ENCODE measurements at regions not wholly inside any gene's neighbourhood (a gene's known extent, or its start where the extent isn't known, plus 50 kb on each side); places are given as distances from the start of the nearest gene placed in this dataset.

DNA sequence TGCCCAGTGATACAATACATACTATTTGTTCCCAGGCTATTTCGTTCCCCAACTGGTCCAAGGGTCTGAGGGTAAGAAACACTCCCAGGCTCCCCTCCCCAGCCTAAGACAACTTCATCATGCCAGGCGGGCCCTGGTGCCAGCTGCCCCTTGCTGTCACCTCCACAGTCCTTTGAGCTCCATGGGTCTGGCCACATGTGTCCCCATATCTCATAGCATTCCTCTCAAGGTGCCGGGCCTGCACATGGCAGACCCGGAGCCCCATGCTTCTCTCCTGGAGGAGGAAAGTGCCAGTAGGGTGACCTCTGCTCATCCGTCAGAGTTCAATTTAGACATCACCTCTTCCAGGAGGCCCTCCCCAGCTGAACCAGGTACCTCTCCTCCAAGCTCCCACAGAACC lies 120.5 kb downstream of the C5orf15 start:
- H3K9me3 ChIP-seq (ENCODE audit: control insufficient read depth, low read depth, low read length): no peaks in the 10 kb centered on the region
- no peak for DNase-seq (ENCODE audit: low read depth, low spot score)
- no peaks in the 10 kb centered on the region for H3K36me3 ChIP-seq (ENCODE audit: control insufficient read depth in 2 of 2, extremely low read depth in 1 of 2, insufficient read depth in 2 of 2, low read length in 2 of 2)
- peaks cover 54% of the 10 kb centered on the region for H3K27me3 ChIP-seq (ENCODE audit: control insufficient read depth, extremely low read depth, insufficient read depth, low read length)
- no peak overlapping the region for H2AFZ ChIP-seq (ENCODE audit: control insufficient read depth, low read length)
- no peak overlapping the region for H3K27ac ChIP-seq (ENCODE audit: control insufficient read depth, insufficient read depth, low read length)
- no peaks in the 10 kb centered on the region for H3K79me2 ChIP-seq (ENCODE audit: control insufficient read depth, insufficient read depth, low read length)
- FAIRE-seq: no peak
- peaks cover 3% of the 10 kb centered on the region for H3K9me1 ChIP-seq (ENCODE audit: control insufficient read depth, extremely low read depth, insufficient read depth, low read length)
- H3K9ac ChIP-seq (ENCODE audit: control insufficient read depth, extremely low read depth, insufficient read depth, low read length): no peak overlapping the region
- H3K4me1 ChIP-seq (ENCODE audit: control insufficient read depth, extremely low read depth, insufficient read depth, low read length): peaks cover 16% of the 10 kb centered on the region
- no peak overlapping the region for H3K4me3 ChIP-seq (ENCODE audit: control insufficient read depth in 2 of 3, extremely low read depth in 1 of 3, insufficient read depth in 2 of 3, low read depth in 1 of 3, low read length in 3 of 3)
- H4K20me1 ChIP-seq (ENCODE audit: control insufficient read depth, extremely low read depth, insufficient read depth, low read length): peaks cover 6% of the 10 kb centered on the region
- H3K4me2 ChIP-seq (ENCODE audit: control insufficient read depth, extremely low read depth, insufficient read depth, low read depth, low read length): no peak overlapping the region
- TF ChIP-seq, protein P1, sequence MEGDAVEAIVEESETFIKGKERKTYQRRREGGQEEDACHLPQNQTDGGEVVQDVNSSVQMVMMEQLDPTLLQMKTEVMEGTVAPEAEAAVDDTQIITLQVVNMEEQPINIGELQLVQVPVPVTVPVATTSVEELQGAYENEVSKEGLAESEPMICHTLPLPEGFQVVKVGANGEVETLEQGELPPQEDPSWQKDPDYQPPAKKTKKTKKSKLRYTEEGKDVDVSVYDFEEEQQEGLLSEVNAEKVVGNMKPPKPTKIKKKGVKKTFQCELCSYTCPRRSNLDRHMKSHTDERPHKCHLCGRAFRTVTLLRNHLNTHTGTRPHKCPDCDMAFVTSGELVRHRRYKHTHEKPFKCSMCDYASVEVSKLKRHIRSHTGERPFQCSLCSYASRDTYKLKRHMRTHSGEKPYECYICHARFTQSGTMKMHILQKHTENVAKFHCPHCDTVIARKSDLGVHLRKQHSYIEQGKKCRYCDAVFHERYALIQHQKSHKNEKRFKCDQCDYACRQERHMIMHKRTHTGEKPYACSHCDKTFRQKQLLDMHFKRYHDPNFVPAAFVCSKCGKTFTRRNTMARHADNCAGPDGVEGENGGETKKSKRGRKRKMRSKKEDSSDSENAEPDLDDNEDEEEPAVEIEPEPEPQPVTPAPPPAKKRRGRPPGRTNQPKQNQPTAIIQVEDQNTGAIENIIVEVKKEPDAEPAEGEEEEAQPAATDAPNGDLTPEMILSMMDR (optimal IDR thresholded peaks at IDR 0.05 in 1 of 3, IDR thresholded peaks at IDR 0.05 in 1 of 3, conservative IDR thresholded peaks at IDR 0.05 in 1 of 3; ENCODE audit: extremely low read depth in 1 of 3, insufficient read depth in 2 of 3, low read length in 3 of 3): no peak
- TF ChIP-seq EZH2 (IDR thresholded peaks at IDR 0.05; ENCODE audit: low read length): no peak
- dilution Hi-C loops (cut with MboI; ENCODE audit: extremely low pct_ligation_motif_present, low sequenced_read_pairs): no loop called here

DNA sequence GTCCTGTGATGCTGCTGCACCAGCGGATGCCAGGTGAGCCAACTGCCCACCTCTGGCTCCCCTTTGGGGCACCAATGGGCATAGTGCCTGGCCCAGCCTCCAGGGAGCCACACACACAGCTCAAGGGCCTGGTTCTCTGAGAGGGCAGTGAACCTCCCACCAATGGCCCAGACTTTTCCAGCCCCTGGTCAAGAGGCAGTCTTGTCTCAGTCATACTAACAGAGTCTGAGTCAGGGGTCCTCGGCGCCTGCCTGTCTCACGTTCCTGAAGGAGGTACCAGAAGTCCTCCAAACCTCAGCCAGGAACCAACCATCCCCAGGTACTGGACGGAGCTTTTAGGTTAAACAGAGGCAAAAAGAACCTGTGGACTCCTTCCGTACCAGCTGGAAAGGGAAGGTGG lies 121.1 kb downstream of the C5orf15 start:
- H3K9me3 ChIP-seq (ENCODE audit: control insufficient read depth, low read depth, low read length): no peaks in the 10 kb centered on the region
- no peaks in the 10 kb centered on the region for H3K36me3 ChIP-seq (ENCODE audit: control insufficient read depth in 2 of 2, extremely low read depth in 1 of 2, insufficient read depth in 2 of 2, low read length in 2 of 2)
- H3K9me1 ChIP-seq (ENCODE audit: control insufficient read depth, extremely low read depth, insufficient read depth, low read length): peaks cover 3% of the 10 kb centered on the region
- H3K4me2 ChIP-seq (ENCODE audit: control insufficient read depth, extremely low read depth, insufficient read depth, low read depth, low read length): no peak overlapping the region
- no peaks in the 10 kb centered on the region for H3K79me2 ChIP-seq (ENCODE audit: control insufficient read depth, insufficient read depth, low read length)
- no peak for TF ChIP-seq EZH2 (IDR thresholded peaks at IDR 0.05; ENCODE audit: low read length)
- TF ChIP-seq, protein P1 (optimal IDR thresholded peaks at IDR 0.05 in 1 of 3, IDR thresholded peaks at IDR 0.05 in 1 of 3, conservative IDR thresholded peaks at IDR 0.05 in 1 of 3; ENCODE audit: extremely low read depth in 1 of 3, insufficient read depth in 2 of 3, low read length in 3 of 3): no peak
- no peak for FAIRE-seq
- peaks cover 59% of the 10 kb centered on the region for H3K27me3 ChIP-seq (ENCODE audit: control insufficient read depth, extremely low read depth, insufficient read depth, low read length)
- no peak overlapping the region for H3K9ac ChIP-seq (ENCODE audit: control insufficient read depth, extremely low read depth, insufficient read depth, low read length)
- H4K20me1 ChIP-seq (ENCODE audit: control insufficient read depth, extremely low read depth, insufficient read depth, low read length): peaks cover 6% of the 10 kb centered on the region
- H3K4me3 ChIP-seq (ENCODE audit: control insufficient read depth in 2 of 3, extremely low read depth in 1 of 3, insufficient read depth in 2 of 3, low read depth in 1 of 3, low read length in 3 of 3): no peak overlapping the region
- peaks cover 16% of the 10 kb centered on the region for H3K4me1 ChIP-seq (ENCODE audit: control insufficient read depth, extremely low read depth, insufficient read depth, low read length)
- dilution Hi-C loops (cut with MboI; ENCODE audit: extremely low pct_ligation_motif_present, low sequenced_read_pairs): no loop called here
- DNase-seq (ENCODE audit: low read depth, low spot score): no peak
- H3K27ac ChIP-seq (ENCODE audit: control insufficient read depth, insufficient read depth, low read length): no peak overlapping the region
- H2AFZ ChIP-seq (ENCODE audit: control insufficient read depth, low read length): no peak overlapping the region
